ENCODE measurements at regions not wholly inside any gene's neighbourhood (a gene's known extent, or its start where the extent isn't known, plus 50 kb on each side); places are given as distances from the start of the nearest gene placed in this dataset.

GRCh38 chr18:73617981-73618380, 529.7 kb downstream of the FBXO15 start:
- no peak for ATAC-seq (ENCODE audit: low read depth in 2 of 2)
- H3K4me3 Mint-ChIP-seq: no peak overlapping the region
- peaks cover 0 to 4% (median 0%) of the 10 kb centered on the region in 7 donors for H3K9me3 Mint-ChIP-seq
- DNase-seq: no peak
- peaks cover 0 to 7% (median 0%) of the 10 kb centered on the region in 3 donors for H3K27me3 Mint-ChIP-seq
- no peak overlapping the region for H3K27ac Mint-ChIP-seq
- no peaks in the 10 kb centered on the region for H3K4me1 Mint-ChIP-seq
- no peaks in the 10 kb centered on the region for H3K36me3 Mint-ChIP-seq

DNA sequence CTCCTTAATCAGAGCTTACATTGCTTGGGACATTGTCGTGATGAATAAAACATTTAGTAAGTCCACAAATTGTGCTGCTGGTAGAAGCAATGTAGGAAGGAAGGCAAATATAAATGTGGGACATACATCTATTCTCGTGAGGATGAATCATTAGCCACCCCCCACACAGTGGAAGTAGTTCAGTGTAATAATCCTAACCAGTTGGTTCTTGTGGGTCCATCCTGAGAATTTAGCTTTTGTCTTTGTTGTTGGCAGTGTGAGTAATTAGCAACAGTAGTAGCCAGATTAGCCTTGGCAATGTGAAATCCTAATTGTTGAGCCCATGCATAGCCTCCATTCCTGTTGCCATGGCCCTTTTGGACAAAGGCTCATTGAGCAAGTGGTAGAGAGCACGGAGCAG, 532.1 kb downstream of the FBXO15 start:
- no peak overlapping the region for H3K4me3 Mint-ChIP-seq
- H3K27ac Mint-ChIP-seq: no peak overlapping the region
- DNase-seq (no peak), ATAC-seq (ENCODE audit: low read depth in 2 of 2) (no peak)
- peaks cover 0 to 7% (median 0%) of the 10 kb centered on the region in 3 donors for H3K27me3 Mint-ChIP-seq
- H3K36me3 Mint-ChIP-seq: no peaks in the 10 kb centered on the region
- H3K9me3 Mint-ChIP-seq: peaks cover 0 to 2% (median 0%) of the 10 kb centered on the region in 7 donors
- H3K4me1 Mint-ChIP-seq: no peaks in the 10 kb centered on the region

- no peak for DNase-seq
Measured at GRCh38 chr18:73614812-73615211, 532.8 kb downstream of the FBXO15 start.

GRCh38 chr18:73613706-73614340, 533.8 kb downstream of the FBXO15 start:
- Mint-ChIP-seq H3K9me3 (no peaks in the 10 kb centered on the region), H3K4me3 (no peak overlapping the region), H3K27ac (no peak overlapping the region), H3K4me1 (no peaks in the 10 kb centered on the region), H3K27me3 (peaks cover 0 to 7% (median 0%) of the 10 kb centered on the region in 3 donors), H3K36me3 (no peaks in the 10 kb centered on the region)
- DNase-seq (no peak), ATAC-seq (ENCODE audit: low read depth in 2 of 2) (no peak)

More at GRCh38 chr18:73614812-73615211, 532.8 kb downstream of the FBXO15 start:
- peaks cover 0 to 7% (median 0%) of the 10 kb centered on the region in 3 donors for H3K27me3 Mint-ChIP-seq
- H3K9me3 Mint-ChIP-seq: no peaks in the 10 kb centered on the region
- no peaks in the 10 kb centered on the region for H3K36me3 Mint-ChIP-seq
- H3K4me1 Mint-ChIP-seq: no peaks in the 10 kb centered on the region
- H3K4me3 Mint-ChIP-seq: no peak overlapping the region
- no peak for ATAC-seq (ENCODE audit: low read depth in 2 of 2)
- no peak overlapping the region for H3K27ac Mint-ChIP-seq

- Mint-ChIP-seq H3K9me3 (peaks cover 0 to 5% (median 0%) of the 10 kb centered on the region in 7 donors), H3K27me3 (no peaks in the 10 kb centered on the region), H3K4me3 (no peak overlapping the region), H3K4me1 (peaks cover 0 to 5% (median 0%) of the 10 kb centered on the region in 3 donors), H3K27ac (no peak overlapping the region), H3K36me3 (no peaks in the 10 kb centered on the region)
- DNase-seq: no peak
- ATAC-seq (ENCODE audit: low read depth in 2 of 2): no peak
Measured at GRCh38 chr18:73597832-73598615, 549.6 kb downstream of the FBXO15 start.

DNA sequence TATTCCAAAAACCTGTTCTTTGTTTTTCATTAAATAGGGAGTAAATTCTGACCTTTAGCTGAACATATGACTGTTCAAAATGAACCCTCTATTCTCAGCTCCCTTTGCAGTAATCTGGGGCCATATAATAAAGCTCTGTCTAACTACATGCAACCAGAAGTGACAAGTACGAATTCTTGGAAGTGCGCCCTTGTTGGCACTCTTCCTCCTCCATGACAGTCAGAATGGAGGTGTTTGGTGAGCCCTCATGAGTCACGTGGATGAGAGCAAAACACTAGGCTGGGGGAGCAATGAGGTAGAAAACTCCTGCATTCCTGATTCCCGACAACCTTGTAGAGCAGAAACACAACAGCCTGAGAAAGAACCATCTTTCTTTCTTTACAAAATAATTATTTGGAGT, 552.9 kb downstream of the FBXO15 start:
- H3K27me3 Mint-ChIP-seq: no peaks in the 10 kb centered on the region
- no peak overlapping the region for H3K4me3 Mint-ChIP-seq
- H3K27ac Mint-ChIP-seq: no peak overlapping the region
- no peak for ATAC-seq (ENCODE audit: low read depth in 2 of 2)
- no peak for DNase-seq
- no peaks in the 10 kb centered on the region for H3K36me3 Mint-ChIP-seq
- peaks cover 0 to 5% (median 0%) of the 10 kb centered on the region in 7 donors for H3K9me3 Mint-ChIP-seq
- H3K4me1 Mint-ChIP-seq: peaks cover 0 to 10% (median 0%) of the 10 kb centered on the region in 3 donors

DNA sequence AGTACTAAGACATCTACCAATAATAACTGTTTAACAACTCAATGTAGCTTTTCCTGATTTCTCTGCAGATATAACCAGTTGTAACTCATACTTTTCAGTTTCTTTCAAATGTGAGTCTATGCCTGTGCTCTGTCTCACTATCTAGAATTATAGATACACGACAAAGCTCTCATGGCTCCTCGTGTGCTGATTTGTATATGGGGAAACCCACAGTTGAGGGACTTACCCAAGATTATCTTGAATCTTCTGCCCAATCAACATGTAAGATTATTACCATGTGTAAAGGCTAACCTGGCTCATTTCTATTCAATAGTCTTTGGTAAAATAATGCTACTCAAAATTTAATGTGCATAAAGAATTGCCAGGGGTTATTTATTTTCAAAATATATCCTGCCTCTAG, 554.4 kb downstream of the FBXO15 start:
- H3K27ac Mint-ChIP-seq: no peak overlapping the region
- H3K4me3 Mint-ChIP-seq: no peak overlapping the region
- no peaks in the 10 kb centered on the region for H3K27me3 Mint-ChIP-seq
- H3K36me3 Mint-ChIP-seq: no peaks in the 10 kb centered on the region
- no peaks in the 10 kb centered on the region for H3K9me3 Mint-ChIP-seq
- ATAC-seq (ENCODE audit: low read depth in 2 of 2): peak in 1 of 2 donors; percentile 58
- no peak for DNase-seq
- H3K4me1 Mint-ChIP-seq: peaks cover 0 to 10% (median 0%) of the 10 kb centered on the region in 3 donors

DNA sequence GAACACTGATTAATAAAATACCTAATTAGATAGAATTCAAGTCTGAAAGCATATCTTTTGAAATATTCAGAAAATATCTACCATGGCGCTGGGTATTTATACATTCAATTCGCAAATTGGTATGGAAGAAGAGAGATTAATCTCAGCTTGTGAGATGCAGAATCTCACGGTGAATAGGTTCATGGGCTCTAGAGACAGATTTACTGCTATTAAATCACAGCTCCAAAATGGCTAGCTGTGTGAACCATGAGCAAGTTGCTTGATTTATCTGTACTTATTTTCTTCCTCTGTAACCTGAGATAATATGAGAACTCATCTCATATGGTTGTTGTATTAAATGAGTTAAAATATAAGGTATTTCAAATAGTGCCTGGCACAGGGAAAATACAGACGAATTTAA, 556.7 kb downstream of the FBXO15 start:
- ATAC-seq (ENCODE audit: low read depth in 2 of 2) (no peak), DNase-seq (no peak)
- Mint-ChIP-seq H3K9me3 (no peaks in the 10 kb centered on the region), H3K4me3 (no peak overlapping the region), H3K27me3 (no peaks in the 10 kb centered on the region), H3K36me3 (no peaks in the 10 kb centered on the region), H3K4me1 (peaks cover 0 to 10% (median 0%) of the 10 kb centered on the region in 3 donors), H3K27ac (no peak overlapping the region)

DNA sequence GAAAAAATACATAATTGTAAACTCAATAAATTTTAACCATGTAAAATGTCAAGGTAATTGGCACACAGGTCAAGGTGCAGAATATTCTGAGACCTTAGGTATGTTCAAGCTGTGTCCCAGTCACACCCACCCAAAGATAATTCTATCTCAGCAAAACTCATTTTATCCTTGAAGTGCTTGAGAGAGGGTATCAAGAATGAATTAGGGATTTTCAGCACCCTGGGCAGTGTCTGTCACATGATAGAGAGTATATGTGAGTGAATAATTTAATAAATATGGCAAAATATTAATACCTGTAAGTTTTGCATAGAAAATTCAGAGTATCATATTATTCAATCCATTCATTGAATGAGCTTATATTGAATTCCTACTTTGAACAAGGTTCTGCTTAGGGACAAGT, 567.9 kb downstream of the FBXO15 start:
- Mint-ChIP-seq H3K9me3 (peaks cover 0 to 4% (median 0%) of the 10 kb centered on the region in 7 donors), H3K36me3 (no peaks in the 10 kb centered on the region)
- ATAC-seq (ENCODE audit: low read depth in 2 of 2): no peak

GRCh38 chr18:73577365-73577764, 570.3 kb downstream of the FBXO15 start:
- ATAC-seq (ENCODE audit: low read depth in 2 of 2) (no peak), DNase-seq (no peak)
- H3K9me3 Mint-ChIP-seq: peaks cover 0 to 4% (median 0%) of the 10 kb centered on the region in 7 donors
- no peaks in the 10 kb centered on the region for H3K4me1 Mint-ChIP-seq
- H3K36me3 Mint-ChIP-seq: no peaks in the 10 kb centered on the region
- no peak overlapping the region for H3K4me3 Mint-ChIP-seq
- H3K27ac Mint-ChIP-seq: no peak overlapping the region
- H3K27me3 Mint-ChIP-seq: no peaks in the 10 kb centered on the region

More for the DNA sequence above, 567.9 kb downstream of the FBXO15 start:
- no peak overlapping the region for H3K4me3 Mint-ChIP-seq
- no peaks in the 10 kb centered on the region for H3K27me3 Mint-ChIP-seq
- no peak overlapping the region for H3K27ac Mint-ChIP-seq
- no peak for DNase-seq
- no peaks in the 10 kb centered on the region for H3K4me1 Mint-ChIP-seq

DNA sequence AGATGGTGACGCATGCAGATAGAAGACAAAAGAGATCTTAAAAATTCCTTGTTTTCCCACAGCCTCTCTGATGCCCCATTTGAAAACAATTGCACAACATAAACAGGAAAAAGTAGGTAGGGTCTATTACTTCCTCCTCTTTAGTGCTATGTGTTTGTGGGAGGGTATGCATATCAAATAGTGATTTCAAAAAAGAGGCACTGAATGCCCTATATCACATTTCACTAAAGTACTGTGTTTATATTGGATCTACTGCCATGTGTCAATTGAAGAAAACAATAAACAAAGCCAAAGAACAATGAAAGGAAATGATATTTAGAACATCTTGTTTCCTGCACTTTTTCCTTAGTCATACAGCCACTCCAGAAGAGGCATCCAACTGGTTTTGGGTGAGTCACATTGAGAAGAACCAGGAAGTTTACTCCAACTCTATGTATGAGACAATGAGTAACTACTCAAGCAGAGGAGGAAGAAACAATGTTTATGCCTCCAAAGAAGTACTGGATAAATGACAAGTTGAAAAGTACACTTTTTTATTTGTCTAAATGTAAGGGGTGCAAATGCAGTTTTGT, 583.6 kb downstream of the FBXO15 start:
- no peaks in the 10 kb centered on the region for H3K4me1 Mint-ChIP-seq
- no peak overlapping the region for H3K4me3 Mint-ChIP-seq
- no peak overlapping the region for H3K27ac Mint-ChIP-seq
- no peaks in the 10 kb centered on the region for H3K9me3 Mint-ChIP-seq
- no peaks in the 10 kb centered on the region for H3K36me3 Mint-ChIP-seq
- H3K27me3 Mint-ChIP-seq: no peaks in the 10 kb centered on the region
- no peak for ATAC-seq (ENCODE audit: low read depth in 2 of 2)
- DNase-seq: no peak

DNA sequence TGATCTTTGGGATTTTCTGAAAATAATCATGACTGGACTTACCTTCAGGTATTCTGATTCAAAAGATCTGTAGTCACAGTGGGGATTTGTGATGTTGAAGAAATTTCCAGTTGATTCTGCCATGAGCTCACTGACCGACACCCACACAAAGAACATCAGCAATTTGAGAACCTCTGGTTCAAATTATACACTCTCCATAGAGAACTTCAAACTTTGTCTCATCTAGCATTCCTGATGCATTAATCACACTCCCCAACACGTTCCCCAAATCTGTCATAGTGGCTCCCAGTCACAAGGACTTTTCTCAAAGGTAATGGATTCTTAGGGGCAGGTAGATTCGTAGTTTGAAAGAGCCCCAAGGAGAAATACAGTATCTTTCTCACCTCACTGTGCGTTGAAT, 584.3 kb downstream of the FBXO15 start:
- peak overlapping the region in 1 of 6 donors; percentile 25 for H3K27ac Mint-ChIP-seq

GRCh38 chr18:73556904-73557303, 590.7 kb downstream of the FBXO15 start:
- ATAC-seq (ENCODE audit: low read depth in 2 of 2): no peak
- no peaks in the 10 kb centered on the region for H3K27me3 Mint-ChIP-seq
- H3K4me1 Mint-ChIP-seq: no peaks in the 10 kb centered on the region
- H3K4me3 Mint-ChIP-seq: no peak overlapping the region
- no peak for DNase-seq
- H3K27ac Mint-ChIP-seq: peak overlapping the region in 1 of 6 donors; percentile 73
- H3K9me3 Mint-ChIP-seq: peaks cover 0 to 4% (median 0%) of the 10 kb centered on the region in 7 donors
- no peaks in the 10 kb centered on the region for H3K36me3 Mint-ChIP-seq

More for the DNA sequence above, 584.3 kb downstream of the FBXO15 start:
- Mint-ChIP-seq H3K4me3 (no peak overlapping the region), H3K36me3 (no peaks in the 10 kb centered on the region), H3K4me1 (no peaks in the 10 kb centered on the region), H3K27me3 (no peaks in the 10 kb centered on the region), H3K9me3 (no peaks in the 10 kb centered on the region)
- ATAC-seq (ENCODE audit: low read depth in 2 of 2) (no peak), DNase-seq (no peak)

GRCh38 chr18:73552171-73552570, 595.5 kb downstream of the FBXO15 start:
- Mint-ChIP-seq H3K27ac (no peak overlapping the region), H3K36me3 (no peaks in the 10 kb centered on the region), H3K4me1 (no peaks in the 10 kb centered on the region), H3K27me3 (no peaks in the 10 kb centered on the region), H3K9me3 (peaks cover 0 to 4% (median 0%) of the 10 kb centered on the region in 7 donors), H3K4me3 (no peak overlapping the region)
- ATAC-seq (ENCODE audit: low read depth in 2 of 2) (no peak), DNase-seq (no peak)
